Stomach (tissue), 4 donors: ENCODE measurements at regions not wholly inside any gene's neighbourhood (a gene's known extent, or its start where the extent isn't known, plus 50 kb on each side); places are given as distances from the start of the nearest gene placed in this dataset.

Experiments used
- CTCF ChIP-seq, 7 experiments: fragments of 450-650 bp in 4 of 7; fragments of 200-600 bp in 3 of 7; sonication (generic) in 3 of 7; IDR thresholded peaks; one replicate each; pipeline ENCODE4 v1.5.1; 2016 to 2019; ENCODE audit warnings: antibody characterized with exemption in 7 of 7, control low read depth in 2 of 7, mild to moderate bottlenecking in 1 of 7
- POLR2AphosphoS5 ChIP-seq, 3 donors: sonication (generic); formaldehyde crosslinking; IDR thresholded peaks; one replicate each; pipeline ENCODE4 v1.6.1; 2016; ENCODE audit warnings: antibody characterized with exemption in 3 of 3

GRCh38 chr1:201745023-201745422, 83.9 kb upstream of the IPO9 start:
- TF ChIP-seq POLR2AphosphoS5 (IDR thresholded peaks at IDR 0.05) = no peak
- TF ChIP-seq CTCF (IDR thresholded peaks at IDR 0.05) = no peak
